Epithelial cell of proximal tubule (primary cell): ENCODE measurements at regions not wholly inside any gene's neighbourhood (a gene's known extent, or its start where the extent isn't known, plus 50 kb on each side); places are given as distances from the start of the nearest gene placed in this dataset.

ENCODE experiments used
- DNase-seq: peaks from one replicate; pipeline ENCODE4 v3.0.0-alpha.2; 2011; ENCODE audit warnings: low read depth
- H3K4me3 ChIP-seq: 2 replicates; pipeline ENCODE4 v1.5.1; 2011; ENCODE audit warnings: low read depth, mild to moderate bottlenecking, low read length
- TF ChIP-seq, protein P1 (sequence below): conservative IDR thresholded peaks from 2 replicates; pipeline ENCODE4 v1.5.1; 2012; ENCODE audit warnings: low read depth, mild to moderate bottlenecking, low read length

- no peak overlapping the region for H3K4me3 ChIP-seq
- TF ChIP-seq, protein P1, sequence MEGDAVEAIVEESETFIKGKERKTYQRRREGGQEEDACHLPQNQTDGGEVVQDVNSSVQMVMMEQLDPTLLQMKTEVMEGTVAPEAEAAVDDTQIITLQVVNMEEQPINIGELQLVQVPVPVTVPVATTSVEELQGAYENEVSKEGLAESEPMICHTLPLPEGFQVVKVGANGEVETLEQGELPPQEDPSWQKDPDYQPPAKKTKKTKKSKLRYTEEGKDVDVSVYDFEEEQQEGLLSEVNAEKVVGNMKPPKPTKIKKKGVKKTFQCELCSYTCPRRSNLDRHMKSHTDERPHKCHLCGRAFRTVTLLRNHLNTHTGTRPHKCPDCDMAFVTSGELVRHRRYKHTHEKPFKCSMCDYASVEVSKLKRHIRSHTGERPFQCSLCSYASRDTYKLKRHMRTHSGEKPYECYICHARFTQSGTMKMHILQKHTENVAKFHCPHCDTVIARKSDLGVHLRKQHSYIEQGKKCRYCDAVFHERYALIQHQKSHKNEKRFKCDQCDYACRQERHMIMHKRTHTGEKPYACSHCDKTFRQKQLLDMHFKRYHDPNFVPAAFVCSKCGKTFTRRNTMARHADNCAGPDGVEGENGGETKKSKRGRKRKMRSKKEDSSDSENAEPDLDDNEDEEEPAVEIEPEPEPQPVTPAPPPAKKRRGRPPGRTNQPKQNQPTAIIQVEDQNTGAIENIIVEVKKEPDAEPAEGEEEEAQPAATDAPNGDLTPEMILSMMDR, result no peak
- DNase-seq, result no peak
Measured at GRCh38 chr7:91330191-91330808, 66.1 kb downstream of the FZD1 start.

GRCh38 chr7:91330866-91331265 lies 66.6 kb downstream of the FZD1 start:
- TF ChIP-seq, protein P1, result no peak
- no peak for DNase-seq
- no peak overlapping the region for H3K4me3 ChIP-seq

- no peak overlapping the region for H3K4me3 ChIP-seq
- DNase-seq, result no peak
- TF ChIP-seq, protein P1, result no peak
Measured at GRCh38 chr7:91336106-91336505, 71.9 kb downstream of the FZD1 start.

- H3K4me3 ChIP-seq, result no peak overlapping the region
- TF ChIP-seq, protein P1, result no peak
- no peak for DNase-seq
Measured at GRCh38 chr7:91338226-91339020, 74.2 kb downstream of the FZD1 start.

DNA sequence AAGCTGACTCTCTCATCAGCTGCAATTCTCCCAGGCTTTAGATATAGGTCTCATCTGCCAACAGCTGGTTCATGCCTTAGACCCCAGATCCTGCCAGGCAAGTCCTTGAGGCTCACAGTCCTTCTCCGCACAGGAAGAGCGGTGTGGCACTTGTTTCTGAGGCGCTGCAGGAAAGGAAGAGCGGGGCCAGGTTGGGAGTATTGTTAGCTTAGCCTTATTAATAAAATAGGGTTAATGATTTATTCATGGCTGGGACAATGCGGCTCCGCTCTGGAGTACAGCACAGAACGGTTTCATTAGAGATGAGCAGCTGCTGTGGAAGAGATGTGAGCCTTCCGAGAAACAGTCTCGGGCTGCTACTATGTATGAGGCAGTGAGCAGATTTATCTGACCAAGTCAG lies 78.1 kb downstream of the FZD1 start:
- no peak for DNase-seq
- TF ChIP-seq, protein P1, result no peak
- no peak overlapping the region for H3K4me3 ChIP-seq

DNA sequence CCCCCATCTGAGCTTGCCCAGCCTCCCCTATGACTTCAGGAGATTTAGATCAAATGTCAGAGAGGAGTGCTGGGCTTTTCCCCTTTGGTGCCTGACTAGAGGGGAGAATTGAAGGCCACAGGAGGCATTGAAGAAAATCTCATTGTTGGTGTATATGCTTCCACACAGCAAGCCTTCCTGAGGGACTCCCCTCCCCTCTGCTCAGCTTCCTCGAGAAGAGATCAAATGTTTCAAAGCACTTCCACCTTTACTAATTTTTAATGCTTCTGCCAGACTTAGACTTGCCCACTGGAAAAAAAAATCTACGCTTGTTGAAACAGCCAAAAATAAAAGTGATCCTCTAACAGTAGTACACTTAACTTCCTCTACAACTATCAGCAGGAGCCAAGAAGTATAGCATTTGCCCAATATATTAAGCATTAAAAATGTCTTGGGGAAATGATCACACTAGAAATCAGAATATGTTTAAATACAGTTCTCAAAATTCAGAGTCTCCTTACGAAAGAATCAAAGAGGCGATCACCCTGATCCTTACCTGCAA lies 79.3 kb downstream of the FZD1 start:
- no peak overlapping the region for H3K4me3 ChIP-seq
- TF ChIP-seq, protein P1, result no peak
- DNase-seq, result no peak
